Esophagus squamous epithelium (tissue), 5 donors: ENCODE measurements at regions not wholly inside any gene's neighbourhood (a gene's known extent, or its start where the extent isn't known, plus 50 kb on each side); places are given as distances from the start of the nearest gene placed in this dataset.
"Not testable (repeated sequence)": the region's sequence is repeated elsewhere in the genome, so short reads cannot be mapped to it uniquely, and the experiment has no call there.

Source experiments
- DNase-seq: peaks from one replicate; lab custom pipeline; 2025; lab: John Stamatoyannopoulos, UW
- H3K27ac ChIP-seq, 4 donors: fragments of 200-600 bp; sonication (generic); one replicate each; pipeline ENCODE4 v1.5.1; 2016 to 2019; ENCODE audit warnings: mild to moderate bottlenecking in 1 of 4
- H3K27me3 ChIP-seq, 4 donors: fragments of 200-600 bp; sonication (generic); 1 replicate in 3 of 4; 2 replicates in 1 of 4; pipeline versions ENCODE4 v1.5.1 to v1.6.0; 2017 to 2021; ENCODE audit warnings: antibody characterized with exemption in 1 of 4
- H3K36me3 ChIP-seq, 3 donors: fragments of 200-600 bp; sonication (generic); one replicate each; pipeline ENCODE4 v1.5.1; 2016 to 2019
- H3K4me1 ChIP-seq, 3 donors: fragments of 200-600 bp; sonication (generic); one replicate each; pipeline ENCODE4 v1.5.1; 2017 to 2019
- H3K4me3 ChIP-seq, 4 donors: fragments of 200-600 bp; sonication (generic); 1 replicate in 3 of 4; 2 replicates in 1 of 4; pipeline ENCODE4 v1.5.1; 2016 to 2019; ENCODE audit warnings: mild to moderate bottlenecking in 2 of 4, moderate library complexity in 1 of 4
- H3K9me3 ChIP-seq, 3 donors: fragments of 200-600 bp; sonication (generic); one replicate each; pipeline ENCODE4 v1.5.1; 2016 to 2019
- CTCF ChIP-seq, 6 experiments: fragments of 450-650 bp in 4 of 6; fragments of 200-600 bp in 2 of 6; sonication (generic) in 2 of 6; IDR thresholded peaks; one replicate each; pipeline ENCODE4 v1.5.1; 2016 to 2019; ENCODE audit warnings: antibody characterized with exemption in 6 of 6, mild to moderate bottlenecking in 4 of 6, moderate library complexity in 4 of 6
- POLR2A ChIP-seq, 4 donors: fragments of 450-650 bp; IDR thresholded peaks; one replicate each; pipeline ENCODE4 v1.6.1; 2017; ENCODE audit warnings: antibody characterized with exemption in 4 of 4, mild to moderate bottlenecking in 4 of 4, moderate library complexity in 3 of 4
- WGBS, 2 donors: methylation state at CpG; one replicate each; pipeline ENCODE4 v1.1.5; 2018; 5-methylcytosine and 5-hydroxymethylcytosine counted together
- intact Hi-C: fragments of 100-400 bp; cut with DNase I; formaldehyde crosslinking; loops from one replicate; pipeline ENCODE4 v1.15.0; 2022
- donor health status: DM: yes; HTN: yes; CAD: no.

DNA sequence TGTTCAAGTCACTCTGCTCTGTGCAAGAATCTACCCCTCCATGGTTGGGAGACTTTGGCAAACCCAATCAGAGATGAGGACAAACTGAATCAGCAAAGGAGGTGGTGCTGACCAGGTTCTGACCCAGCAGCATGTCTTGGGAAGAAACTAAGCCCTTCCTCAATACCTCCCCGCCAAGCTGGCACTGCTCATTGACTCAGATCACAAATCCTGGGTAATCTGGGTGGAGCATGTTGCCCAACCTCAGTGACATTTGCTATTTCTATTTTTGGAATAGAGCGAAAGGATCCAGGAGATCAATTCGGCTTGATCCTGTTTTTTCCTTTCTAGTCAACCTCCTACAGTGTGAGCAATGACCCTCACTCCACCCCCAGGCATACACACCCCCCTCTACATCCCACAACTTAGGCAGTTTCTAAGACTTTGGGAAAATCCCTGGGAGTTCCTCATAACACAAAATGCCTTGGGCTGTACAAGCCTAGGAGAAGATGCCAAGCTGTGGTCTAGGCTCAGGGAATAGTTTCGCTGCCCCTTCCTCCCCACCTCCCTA is 166.8 kb upstream of the KCNJ6 start:
- 25 to 50% methylated on average over 4 of the region's 4 CpGs for WGBS, 2 donors
- Histone ChIP-seq H3K4me1 (peaks cover 0 to 8% (median 0%) of the 10 kb centered on the region in 3 donors), H3K27ac (no peak overlapping the region), H3K36me3 (no peaks in the 10 kb centered on the region), H3K9me3 (no peaks in the 10 kb centered on the region), H3K4me3 (no peak overlapping the region), H3K27me3 (peaks cover 0 to 6% (median 0%) of the 10 kb centered on the region in 4 donors)
- intact Hi-C loops, result no loop called here
- no peak for TF ChIP-seq CTCF (IDR thresholded peaks at IDR 0.05)
- no peak for DNase-seq

GRCh38 chr21:38083535-38083934 is 167.3 kb upstream of the KCNJ6 start:
- H3K36me3 ChIP-seq, result no peaks in the 10 kb centered on the region
- no peak overlapping the region for H3K4me3 ChIP-seq
- no peak for TF ChIP-seq CTCF (IDR thresholded peaks at IDR 0.05)
- no peak for TF ChIP-seq POLR2A (IDR thresholded peaks at IDR 0.05)
- H3K4me1 ChIP-seq, result peaks cover 0 to 8% (median 0%) of the 10 kb centered on the region in 3 donors
- no peaks in the 10 kb centered on the region for H3K9me3 ChIP-seq
- no peak overlapping the region for H3K27ac ChIP-seq
- H3K27me3 ChIP-seq, result peaks cover 0 to 6% (median 0%) of the 10 kb centered on the region in 4 donors
- no peak for DNase-seq
- intact Hi-C loops, result no loop called here

- no peak overlapping the region for H3K27ac ChIP-seq
- H3K4me1 ChIP-seq, result peaks cover 0 to 8% (median 0%) of the 10 kb centered on the region in 3 donors
- TF ChIP-seq CTCF (IDR thresholded peaks at IDR 0.05) (no peak), POLR2A (IDR thresholded peaks at IDR 0.05) (no peak)
- H3K4me3 ChIP-seq, result no peak overlapping the region
- no peak for DNase-seq
- no peaks in the 10 kb centered on the region for H3K9me3 ChIP-seq
- intact Hi-C loops, result no loop called here
- H3K27me3 ChIP-seq, result peaks cover 0 to 18% (median 0%) of the 10 kb centered on the region in 4 donors
- H3K36me3 ChIP-seq, result no peaks in the 10 kb centered on the region
- 95 to 100% methylated on average over 1 of the region's 1 CpG for WGBS, 2 donors
Observed at GRCh38 chr21:38086580-38086979, 170.2 kb upstream of the KCNJ15 start.

DNA sequence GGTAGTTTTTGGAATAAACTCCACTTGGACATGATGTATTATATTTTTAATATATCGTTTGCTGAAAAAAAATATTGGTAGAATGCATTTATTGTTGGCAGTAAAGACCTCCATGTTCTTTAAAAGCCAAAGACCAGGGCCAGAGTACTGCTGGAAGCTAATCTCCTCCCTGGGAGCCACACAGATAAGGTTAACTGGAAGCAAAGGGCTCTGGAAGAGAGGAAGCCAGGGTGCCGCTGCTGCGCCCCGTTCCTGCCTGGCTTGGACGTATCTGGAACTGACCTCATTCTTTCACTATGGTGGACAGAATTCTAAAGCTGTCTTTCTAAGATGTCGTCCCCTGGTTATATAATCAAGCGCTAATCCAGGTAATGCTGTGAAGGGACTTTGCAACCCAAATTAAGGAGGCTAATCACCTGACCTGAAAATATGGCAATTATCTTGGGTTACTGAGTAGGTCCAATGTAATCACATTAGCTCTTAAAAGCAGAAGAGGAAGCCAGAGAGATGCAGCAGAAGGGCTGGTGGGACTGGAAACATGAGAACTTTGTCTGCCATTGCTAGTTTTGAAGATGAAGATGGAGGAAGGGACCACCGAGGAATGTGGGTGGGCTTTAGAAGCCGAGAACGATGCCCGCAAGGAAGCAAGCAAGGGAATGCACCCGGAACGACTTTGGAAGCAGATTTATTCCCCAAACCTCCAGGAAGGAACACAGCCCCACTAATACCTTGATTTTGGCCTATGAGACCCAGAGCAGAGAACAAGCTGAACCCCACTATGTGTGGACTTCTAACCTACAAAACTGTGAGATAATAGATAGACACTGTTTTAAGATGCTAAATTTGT is 167.7 kb upstream of the KCNJ15 start:
- no peak for DNase-seq
- Histone ChIP-seq H3K27me3 (peaks cover 0 to 36% (median 0%) of the 10 kb centered on the region in 4 donors), H3K36me3 (no peaks in the 10 kb centered on the region), H3K9me3 (no peaks in the 10 kb centered on the region), H3K4me3 (no peak overlapping the region), H3K27ac (no peak overlapping the region), H3K4me1 (no peaks in the 10 kb centered on the region)
- WGBS, 2 donors, result 86 to 91% methylated on average over 13 of the region's 13 CpGs
- TF ChIP-seq CTCF (IDR thresholded peaks at IDR 0.05), result no peak
- TF ChIP-seq POLR2A (IDR thresholded peaks at IDR 0.05), result no peak
- intact Hi-C loops, result no loop called here

DNA sequence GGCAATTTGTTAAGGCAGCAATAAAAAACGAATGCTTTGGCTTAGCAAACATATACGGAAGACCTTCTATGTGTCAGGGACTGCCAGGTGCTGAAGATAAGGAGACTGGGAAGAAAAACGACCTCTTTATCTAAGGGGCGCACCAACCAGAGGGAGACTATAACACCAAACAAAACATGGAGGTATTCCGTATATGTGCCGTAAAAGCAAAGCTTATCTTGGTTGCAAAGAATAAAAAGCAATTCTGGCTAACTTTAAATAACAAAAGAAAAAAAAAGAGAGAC is 167.1 kb upstream of the KCNJ15 start:
- no peak for DNase-seq
- Histone ChIP-seq H3K36me3 (no peaks in the 10 kb centered on the region), H3K27me3 (peaks cover 0 to 36% (median 0%) of the 10 kb centered on the region in 4 donors), H3K9me3 (no peaks in the 10 kb centered on the region), H3K4me1 (no peaks in the 10 kb centered on the region), H3K27ac (no peak overlapping the region), H3K4me3 (no peak overlapping the region)
- no peak for TF ChIP-seq POLR2A (IDR thresholded peaks at IDR 0.05)
- no peak for TF ChIP-seq CTCF (IDR thresholded peaks at IDR 0.05)
- 64 to 69% methylated on average over 6 of the region's 6 CpGs for WGBS, 2 donors
- intact Hi-C loops, result no loop called here

DNA sequence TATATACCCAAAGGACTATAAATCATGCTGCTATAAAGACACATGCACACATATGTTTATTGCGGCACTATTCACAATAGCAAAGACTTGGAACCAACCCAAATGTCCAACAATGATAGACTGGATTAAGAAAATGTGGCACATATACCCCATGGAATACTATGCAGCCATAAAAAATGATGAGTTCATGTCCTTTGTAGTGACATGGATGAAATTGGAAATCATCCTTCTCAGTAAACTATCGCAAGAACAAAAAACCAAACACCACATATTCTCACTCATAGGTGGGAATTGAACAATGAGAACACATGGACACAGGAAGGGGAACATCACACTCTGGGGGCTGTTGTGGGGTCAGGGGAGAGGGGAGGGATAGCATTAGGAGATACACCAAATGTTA is 165.7 kb upstream of the KCNJ15 start:
- H3K36me3 ChIP-seq, H3K4me3 ChIP-seq, H3K4me1 ChIP-seq, DNase-seq, H3K27ac ChIP-seq, intact Hi-C loops, H3K9me3 ChIP-seq: not testable (repeated sequence)
- WGBS, 2 donors, result 71 to 90% methylated on average over 1 to 2 of the region's 2 CpGs
- peaks cover 0 to 37% (median 0%) of the 10 kb centered on the region in 4 donors for H3K27me3 ChIP-seq
